ENCODE measurements at regions not wholly inside any gene's neighbourhood (a gene's known extent, or its start where the extent isn't known, plus 50 kb on each side); places are given as distances from the start of the nearest gene placed in this dataset.

- no peak for DNase-seq (ENCODE audit: low spot score in 2 of 2)
- intact Hi-C loops (cut with DNase I): loop anchor here (10.0 kb wide), 1 partner anchor 526 kb away; no protein-coding TSS in a partner anchor
- TF ChIP-seq, protein P1, sequence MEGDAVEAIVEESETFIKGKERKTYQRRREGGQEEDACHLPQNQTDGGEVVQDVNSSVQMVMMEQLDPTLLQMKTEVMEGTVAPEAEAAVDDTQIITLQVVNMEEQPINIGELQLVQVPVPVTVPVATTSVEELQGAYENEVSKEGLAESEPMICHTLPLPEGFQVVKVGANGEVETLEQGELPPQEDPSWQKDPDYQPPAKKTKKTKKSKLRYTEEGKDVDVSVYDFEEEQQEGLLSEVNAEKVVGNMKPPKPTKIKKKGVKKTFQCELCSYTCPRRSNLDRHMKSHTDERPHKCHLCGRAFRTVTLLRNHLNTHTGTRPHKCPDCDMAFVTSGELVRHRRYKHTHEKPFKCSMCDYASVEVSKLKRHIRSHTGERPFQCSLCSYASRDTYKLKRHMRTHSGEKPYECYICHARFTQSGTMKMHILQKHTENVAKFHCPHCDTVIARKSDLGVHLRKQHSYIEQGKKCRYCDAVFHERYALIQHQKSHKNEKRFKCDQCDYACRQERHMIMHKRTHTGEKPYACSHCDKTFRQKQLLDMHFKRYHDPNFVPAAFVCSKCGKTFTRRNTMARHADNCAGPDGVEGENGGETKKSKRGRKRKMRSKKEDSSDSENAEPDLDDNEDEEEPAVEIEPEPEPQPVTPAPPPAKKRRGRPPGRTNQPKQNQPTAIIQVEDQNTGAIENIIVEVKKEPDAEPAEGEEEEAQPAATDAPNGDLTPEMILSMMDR (IDR thresholded peaks at IDR 0.05): no peak
These were observed 55.8 kb downstream of the RGS12 start for GRCh38 chr4:3348621-3349020.

GRCh38 chr4:3349116-3349515 lies 56.3 kb downstream of the RGS12 start:
- no peak overlapping the region for H3K4me3 ChIP-seq
- DNase-seq (ENCODE audit: low spot score in 2 of 2): no peak
- no peak overlapping the region for H3K27ac ChIP-seq
- no peaks in the 10 kb centered on the region for H3K4me1 ChIP-seq
- TF ChIP-seq, protein P1 (IDR thresholded peaks at IDR 0.05): no peak
- H3K27me3 ChIP-seq: no peaks in the 10 kb centered on the region
- H3K36me3 ChIP-seq: no peaks in the 10 kb centered on the region
- no peaks in the 10 kb centered on the region for H3K9me3 ChIP-seq
- intact Hi-C loops (cut with DNase I): loop anchor here (10.0 kb wide), 1 partner anchor 526 kb away; no protein-coding TSS in a partner anchor

More at GRCh38 chr4:3348621-3349020, 55.8 kb downstream of the RGS12 start:
- Histone ChIP-seq H3K4me1 (no peaks in the 10 kb centered on the region), H3K27ac (no peak overlapping the region), H3K4me3 (no peak overlapping the region), H3K9me3 (no peaks in the 10 kb centered on the region), H3K27me3 (no peaks in the 10 kb centered on the region), H3K36me3 (peaks cover 0 to 3% of the 10 kb centered on the region in 2 donors)

GRCh38 chr4:3351997-3352396 lies 59.2 kb downstream of the RGS12 start:
- TF ChIP-seq, protein P1 (IDR thresholded peaks at IDR 0.05): no peak
- Histone ChIP-seq H3K4me3 (no peak overlapping the region), H3K27ac (no peak overlapping the region), H3K36me3 (no peaks in the 10 kb centered on the region), H3K4me1 (no peaks in the 10 kb centered on the region), H3K9me3 (no peaks in the 10 kb centered on the region), H3K27me3 (no peaks in the 10 kb centered on the region)
- intact Hi-C loops (cut with DNase I): no loop called here
- no peak for DNase-seq (ENCODE audit: low spot score in 2 of 2)

- no peaks in the 10 kb centered on the region for H3K4me1 ChIP-seq
- intact Hi-C loops (cut with DNase I): no loop called here
- H3K4me3 ChIP-seq: no peak overlapping the region
- no peak for DNase-seq (ENCODE audit: low spot score in 2 of 2)
- H3K27ac ChIP-seq: no peak overlapping the region
- TF ChIP-seq, protein P1 (IDR thresholded peaks at IDR 0.05): no peak
- no peaks in the 10 kb centered on the region for H3K36me3 ChIP-seq
- H3K27me3 ChIP-seq: no peaks in the 10 kb centered on the region
- no peaks in the 10 kb centered on the region for H3K9me3 ChIP-seq
These were observed 59.7 kb downstream of the RGS12 start for GRCh38 chr4:3352505-3352904.

GRCh38 chr4:3352941-3353594 lies 60.2 kb downstream of the RGS12 start:
- intact Hi-C loops (cut with DNase I): no loop called here
- no peak for DNase-seq (ENCODE audit: low spot score in 2 of 2)
- TF ChIP-seq, protein P1 (IDR thresholded peaks at IDR 0.05): no peak
- Histone ChIP-seq H3K27me3 (no peaks in the 10 kb centered on the region), H3K4me1 (no peaks in the 10 kb centered on the region), H3K36me3 (no peaks in the 10 kb centered on the region), H3K9me3 (no peaks in the 10 kb centered on the region), H3K27ac (no peak overlapping the region), H3K4me3 (no peak overlapping the region)
